ENCODE measurements at regions not wholly inside any gene's neighbourhood (a gene's known extent, or its start where the extent isn't known, plus 50 kb on each side); places are given as distances from the start of the nearest gene placed in this dataset.

DNA sequence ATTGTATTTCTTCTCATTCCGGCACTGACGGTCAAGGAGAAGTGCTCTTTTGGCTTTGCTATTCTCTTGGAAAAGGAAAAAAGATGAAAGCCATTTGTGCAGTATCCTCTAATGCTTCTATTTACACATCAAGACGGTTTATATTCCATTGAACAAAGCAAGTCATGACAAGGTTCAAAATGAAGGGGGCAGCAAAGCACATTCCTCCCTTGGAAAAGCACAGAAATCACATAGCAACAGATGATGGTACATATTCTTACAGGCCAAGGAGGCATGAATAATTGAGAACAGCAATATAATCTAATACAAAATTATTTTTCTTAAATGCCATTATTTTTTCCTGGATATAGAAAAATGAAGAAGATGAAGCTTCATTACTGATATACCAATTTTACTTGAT is 508.2 kb upstream of the JAG1 start:
- TF ChIP-seq RFX5 (IDR thresholded peaks at IDR 0.05; ENCODE audit: borderline replicate concordance, low read depth, low read length) (peak; percentile 69; the same call in 1 of the 2 replicates), RAD21 (IDR thresholded peaks at IDR 0.05 in 1 of 2, conservative IDR thresholded peaks at IDR 0.05 in 1 of 2; ENCODE audit: low read depth in 2 of 2, low read length in 2 of 2) (no peak), CTBP2 (IDR thresholded peaks at IDR 0.05; ENCODE audit: borderline replicate concordance, insufficient read depth, insufficient read length, low read length) (no peak)
- DNase-seq (ENCODE audit: low read depth in 1 of 2, low spot score in 2 of 2) = no peak
- FAIRE-seq = no peak
- Histone ChIP-seq H3K56ac (replicated peaks; ENCODE audit: insufficient read length, low read depth, low read length) (no peak overlapping the region), H2AFZ (ENCODE audit: low read length) (no peak overlapping the region), H2BK20ac (ENCODE audit: low read length) (no peak overlapping the region), H2BK120ac (replicated peaks; ENCODE audit: low read depth, low read length) (no peak overlapping the region), H3K4me2 (ENCODE audit: insufficient read depth in 1 of 2, low read depth in 2 of 2, low read length in 2 of 2) (no peak overlapping the region), H3K9me3 (ENCODE audit: insufficient read depth in 2 of 2, low read depth in 1 of 2, low read length in 1 of 2) (peaks cover 0 to 19% of the 10 kb centered on the region in 2 experiments; a peak in 2 of 4 replicates), H3K23ac (ENCODE audit: insufficient read length) (no peak overlapping the region), H3K23me2 (ENCODE audit: low read depth, low read length) (no peaks in the 10 kb centered on the region), H4K8ac (ENCODE audit: extremely low read depth, insufficient read depth, low read length) (no peak overlapping the region), H2AK5ac (ENCODE audit: low read depth, low read length) (no peak overlapping the region), H3K27me3 (replicated peaks in 1 of 4; ENCODE audit: control insufficient read depth in 3 of 4, extremely low read depth in 1 of 4, insufficient read depth in 3 of 4, low read length in 3 of 4) (no peaks in the 10 kb centered on the region), H4K20me1 (replicated peaks in 1 of 2; ENCODE audit: control insufficient read depth in 1 of 2, insufficient read depth in 2 of 2, low read length in 2 of 2) (no peaks in the 10 kb centered on the region), H4K91ac (replicated peaks; ENCODE audit: insufficient read length, low read length) (no peak overlapping the region), H2BK12ac (ENCODE audit: low read depth, low read length) (no peak overlapping the region), H2BK15ac (ENCODE audit: low read length) (no peak overlapping the region), H3K14ac (ENCODE audit: insufficient read length) (no peak overlapping the region), H3K4me3 (ENCODE audit: extremely low read depth in 1 of 4, insufficient read depth in 2 of 4, low read depth in 3 of 4, low read length in 4 of 4) (no peak overlapping the region), H3K27ac (ENCODE audit: low read depth, low read length) (no peak overlapping the region), H4K5ac (ENCODE audit: insufficient read length, low read depth, low read length) (no peak overlapping the region), H2BK5ac (ENCODE audit: low read depth, low read length) (no peak overlapping the region), H3K18ac (ENCODE audit: extremely low read depth, low read length) (no peak overlapping the region), H3K4ac (replicated peaks; ENCODE audit: insufficient read length, low read depth, low read length) (no peak overlapping the region), H3K4me1 (replicated peaks in 1 of 4; ENCODE audit: control insufficient read depth in 3 of 4, insufficient read depth in 4 of 4, low read length in 3 of 4) (no peaks in the 10 kb centered on the region), H3K79me2 (ENCODE audit: control insufficient read depth in 1 of 2, insufficient read depth in 2 of 2, low read length in 2 of 2) (no peaks in the 10 kb centered on the region), H3K36me3 (ENCODE audit: control insufficient read depth in 2 of 4, insufficient read depth in 4 of 4, low read length in 3 of 4) (no peaks in the 10 kb centered on the region), H3K79me1 (ENCODE audit: low read depth, low read length) (no peaks in the 10 kb centered on the region), H3K9ac (replicated peaks in 1 of 4; ENCODE audit: extremely low read depth in 1 of 4, low read depth in 3 of 4, low read length in 3 of 4) (no peak overlapping the region)
- POLR2A ChIA-PET (ENCODE audit: partially characterized antibody) = interaction anchor here (0.5 kb wide), 1 partner anchor 271 kb away, joined by 3 read pairs; no protein-coding TSS in a partner anchor
- CTCF ChIA-PET (ENCODE audit: partially characterized antibody) = interaction anchor here (0.9 kb wide), 1 partner anchor 15 kb away, joined by 3 read pairs; no protein-coding TSS in a partner anchor
- 60% methylated on average over 3 of the region's 3 CpGs; no CpG with 5 or more reads in 1 of the 2 experiments for WGBS, 2 experiments (ENCODE audit: extremely low coverage in 1 of 2, insufficient coverage in 1 of 2, insufficient read length in 1 of 2, insufficient replicate concordance in 2 of 2, low coverage in 1 of 2, low lambda C conversion rate in 2 of 2, missing lambda C conversion rate in 1 of 2)

Data from H1 (cell line).